PC-3 (cell line): ENCODE measurements at regions not wholly inside any gene's neighbourhood (a gene's known extent, or its start where the extent isn't known, plus 50 kb on each side); places are given as distances from the start of the nearest gene placed in this dataset.

Source experiments
- CTCF ChIP-seq: fragments of 300-600 bp; sonication (generic); conservative IDR thresholded peaks from 2 replicates; pipeline ENCODE4 v1.5.1; 2017; ENCODE audit warnings: antibody characterized with exemption, low read depth, mild to moderate bottlenecking, low read length
- EZH2 ChIP-seq: fragments of 300-600 bp; sonication (generic); IDR thresholded peaks from one replicate; pipeline ENCODE4 v1.6.1; 2017; ENCODE audit warnings: antibody characterized with exemption, mild to moderate bottlenecking, low read length; ENCODE audit not compliant: unreplicated experiment

- TF ChIP-seq CTCF (no peak), EZH2 (no peak)
Measured at GRCh38 chr18:72391427-72391826, 152.7 kb downstream of the CBLN2 start.
